ENCODE measurements at regions not wholly inside any gene's neighbourhood (a gene's known extent, or its start where the extent isn't known, plus 50 kb on each side); places are given as distances from the start of the nearest gene placed in this dataset.
"Not testable (repeated sequence)": the region's sequence is repeated elsewhere in the genome, so short reads cannot be mapped to it uniquely, and the experiment has no call there.

DNA sequence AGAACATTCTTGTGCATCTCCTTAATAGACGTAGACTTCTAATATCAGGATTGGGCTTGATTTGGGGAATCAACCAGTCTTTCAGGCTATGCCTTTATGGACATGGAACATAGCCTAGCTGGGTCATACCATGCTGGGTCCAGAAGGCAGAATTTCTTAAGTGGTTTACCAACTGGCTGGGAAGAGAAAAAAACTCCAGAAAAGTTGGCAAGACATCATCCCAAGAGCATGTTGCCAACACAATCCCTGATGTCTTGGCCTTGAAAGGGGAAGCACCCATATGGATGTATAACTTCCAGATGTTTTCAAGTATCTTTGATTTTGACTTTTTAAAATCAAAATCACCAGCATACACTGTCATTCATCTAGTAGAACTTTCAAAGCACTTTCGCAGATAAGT, 138.0 kb upstream of the FGF13 start:
- DNase-seq (ENCODE audit: low spot score) = no peak
- TF ChIP-seq, protein P1, sequence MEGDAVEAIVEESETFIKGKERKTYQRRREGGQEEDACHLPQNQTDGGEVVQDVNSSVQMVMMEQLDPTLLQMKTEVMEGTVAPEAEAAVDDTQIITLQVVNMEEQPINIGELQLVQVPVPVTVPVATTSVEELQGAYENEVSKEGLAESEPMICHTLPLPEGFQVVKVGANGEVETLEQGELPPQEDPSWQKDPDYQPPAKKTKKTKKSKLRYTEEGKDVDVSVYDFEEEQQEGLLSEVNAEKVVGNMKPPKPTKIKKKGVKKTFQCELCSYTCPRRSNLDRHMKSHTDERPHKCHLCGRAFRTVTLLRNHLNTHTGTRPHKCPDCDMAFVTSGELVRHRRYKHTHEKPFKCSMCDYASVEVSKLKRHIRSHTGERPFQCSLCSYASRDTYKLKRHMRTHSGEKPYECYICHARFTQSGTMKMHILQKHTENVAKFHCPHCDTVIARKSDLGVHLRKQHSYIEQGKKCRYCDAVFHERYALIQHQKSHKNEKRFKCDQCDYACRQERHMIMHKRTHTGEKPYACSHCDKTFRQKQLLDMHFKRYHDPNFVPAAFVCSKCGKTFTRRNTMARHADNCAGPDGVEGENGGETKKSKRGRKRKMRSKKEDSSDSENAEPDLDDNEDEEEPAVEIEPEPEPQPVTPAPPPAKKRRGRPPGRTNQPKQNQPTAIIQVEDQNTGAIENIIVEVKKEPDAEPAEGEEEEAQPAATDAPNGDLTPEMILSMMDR (IDR thresholded peaks at IDR 0.05; ENCODE audit: extremely low read depth, insufficient read depth, missing control alignments) = no peak
- in situ Hi-C loops (cut with MboI; ENCODE audit: low pct_unique_long_range_greater_than_20kb, low sequenced_read_pairs, unreplicated experiment) = no loop called here

DNA sequence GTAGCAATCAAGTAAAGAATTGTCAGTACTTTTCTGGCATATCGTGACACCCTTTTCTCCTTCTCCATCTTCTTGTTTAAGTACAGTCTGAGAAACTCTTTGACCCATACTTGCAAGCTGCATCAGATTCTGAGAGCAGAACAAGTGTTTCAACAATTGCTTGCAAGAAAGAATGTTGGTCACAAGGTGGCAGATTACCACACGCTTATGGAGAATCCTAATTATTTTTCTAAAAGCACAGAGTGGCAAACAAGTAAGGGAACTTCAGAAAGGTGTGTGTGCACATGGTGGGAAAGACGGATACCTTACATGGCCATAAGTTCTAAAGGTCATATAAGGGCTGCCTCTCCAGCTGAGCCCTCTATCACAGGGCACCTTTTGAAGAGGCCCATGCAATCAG, 136.4 kb upstream of the FGF13 start:
- DNase-seq (ENCODE audit: low spot score) = no peak
- in situ Hi-C loops (cut with MboI; ENCODE audit: low pct_unique_long_range_greater_than_20kb, low sequenced_read_pairs, unreplicated experiment) = no loop called here
- TF ChIP-seq, protein P1 (IDR thresholded peaks at IDR 0.05; ENCODE audit: extremely low read depth, insufficient read depth, missing control alignments) = no peak

DNA sequence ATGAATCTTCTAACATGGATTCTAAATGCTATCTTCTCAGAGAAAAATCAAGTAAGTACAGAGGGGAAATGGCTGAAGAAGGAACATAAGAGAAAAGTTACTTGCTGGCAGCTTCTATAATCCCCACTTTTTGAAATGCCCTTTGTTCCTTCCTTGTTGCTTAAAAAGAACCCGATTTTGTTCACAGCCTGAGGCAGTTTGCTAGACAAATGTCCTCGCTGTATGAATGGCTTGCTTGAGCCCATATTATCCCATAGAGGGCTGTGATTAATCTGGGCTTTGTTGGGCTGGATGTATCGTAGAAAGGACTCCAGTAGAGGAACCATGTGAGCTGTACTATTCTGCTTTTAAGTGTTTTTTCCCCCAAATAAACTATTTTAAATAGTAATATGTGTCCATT, 134.3 kb upstream of the FGF13 start:
- in situ Hi-C loops (cut with MboI; ENCODE audit: low pct_unique_long_range_greater_than_20kb, low sequenced_read_pairs, unreplicated experiment) = no loop called here
- TF ChIP-seq, protein P1 (IDR thresholded peaks at IDR 0.05; ENCODE audit: extremely low read depth, insufficient read depth, missing control alignments) = no peak

DNA sequence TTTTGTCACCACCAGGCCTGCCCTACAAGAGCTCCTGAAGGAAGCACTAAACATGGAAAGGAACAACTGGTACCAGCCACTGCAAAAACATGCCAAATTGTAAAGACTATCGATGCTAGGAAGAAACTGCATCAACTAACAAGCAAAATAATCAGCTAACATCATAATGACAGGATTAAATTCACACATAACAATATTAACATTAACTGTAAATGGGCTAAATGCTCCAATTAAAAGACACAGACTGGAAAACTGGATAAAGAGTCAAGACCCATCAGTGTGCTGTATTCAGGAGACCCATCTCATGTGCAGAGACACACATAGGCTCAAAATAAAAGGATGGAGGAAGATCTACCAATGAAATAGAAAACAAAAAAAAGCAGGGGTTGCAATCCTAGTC, 95.9 kb upstream of the FGF13 start:
- DNase-seq (ENCODE audit: low spot score); in situ Hi-C loops (cut with MboI; ENCODE audit: low pct_unique_long_range_greater_than_20kb, low sequenced_read_pairs, unreplicated experiment): not testable (repeated sequence)

More for the DNA sequence above, 134.3 kb upstream of the FGF13 start:
- DNase-seq (ENCODE audit: low spot score) = no peak

DNA sequence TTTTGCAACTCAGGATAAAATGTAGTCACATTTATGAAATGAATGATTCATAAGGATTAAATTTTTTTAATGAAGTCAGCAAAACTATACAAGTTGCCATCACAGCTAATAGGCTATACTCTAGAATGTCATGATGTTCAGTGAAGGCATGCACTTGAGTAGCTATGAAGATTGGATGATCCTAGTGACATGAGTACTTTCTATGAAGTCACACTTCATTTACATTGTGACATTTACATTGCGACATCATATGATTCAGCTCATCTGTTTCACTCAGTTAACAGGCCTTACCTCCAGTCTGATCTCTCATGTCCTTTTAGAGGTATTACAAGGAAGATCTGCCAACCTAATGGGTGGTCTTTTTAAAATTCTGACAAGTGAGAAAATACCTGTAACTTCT, 82.7 kb upstream of the FGF13 start:
- in situ Hi-C loops (cut with MboI; ENCODE audit: low pct_unique_long_range_greater_than_20kb, low sequenced_read_pairs, unreplicated experiment) = no loop called here
- DNase-seq (ENCODE audit: low spot score) = no peak
- TF ChIP-seq, protein P1 (IDR thresholded peaks at IDR 0.05; ENCODE audit: extremely low read depth, insufficient read depth, missing control alignments) = no peak

DNA sequence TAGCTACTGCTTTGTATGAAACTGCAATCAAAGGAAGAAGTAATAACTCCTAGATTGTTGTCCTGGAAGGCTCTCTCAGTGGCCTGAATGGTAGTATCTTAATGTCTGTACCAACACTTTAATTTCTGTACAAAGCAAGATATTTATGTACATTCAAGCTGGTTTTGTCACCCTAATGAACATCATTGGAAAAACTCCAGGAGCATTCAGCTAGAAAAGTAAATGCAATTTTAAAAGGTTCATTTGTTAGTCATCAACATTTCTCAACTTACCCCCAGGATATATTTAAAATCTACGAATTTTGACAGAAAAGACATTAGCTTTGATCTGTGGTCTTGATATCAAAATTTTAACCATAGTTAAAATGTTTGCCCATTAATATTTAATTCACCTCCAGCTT, 80.0 kb upstream of the FGF13 start:
- no peak for DNase-seq (ENCODE audit: low spot score)
- TF ChIP-seq, protein P1 (IDR thresholded peaks at IDR 0.05; ENCODE audit: extremely low read depth, insufficient read depth, missing control alignments) = no peak

DNA sequence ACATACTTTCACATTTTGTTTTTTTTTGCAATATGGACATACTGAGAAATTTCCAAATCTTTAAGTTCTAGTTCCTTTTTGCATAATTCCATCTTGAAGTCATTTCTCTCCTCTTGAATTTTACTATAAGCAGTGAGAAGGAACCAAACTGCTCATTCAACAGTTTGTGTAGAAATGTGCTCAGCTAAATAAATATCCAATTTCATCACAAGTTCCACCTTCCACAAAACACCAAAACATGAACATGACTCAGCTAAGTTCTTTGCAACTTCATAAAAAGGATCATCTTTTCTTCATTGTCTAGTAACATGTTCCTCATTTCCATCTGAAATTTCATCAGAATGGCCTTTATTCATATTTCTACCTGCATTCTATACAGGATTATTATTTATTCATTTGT, 77.3 kb upstream of the FGF13 start:
- no peak for DNase-seq (ENCODE audit: low spot score)
- in situ Hi-C loops (cut with MboI; ENCODE audit: low pct_unique_long_range_greater_than_20kb, low sequenced_read_pairs, unreplicated experiment) = no loop called here
- TF ChIP-seq, protein P1 (IDR thresholded peaks at IDR 0.05; ENCODE audit: extremely low read depth, insufficient read depth, missing control alignments) = no peak

More for the DNA sequence above, 80.0 kb upstream of the FGF13 start:
- in situ Hi-C loops (cut with MboI; ENCODE audit: low pct_unique_long_range_greater_than_20kb, low sequenced_read_pairs, unreplicated experiment) = no loop called here

DNA sequence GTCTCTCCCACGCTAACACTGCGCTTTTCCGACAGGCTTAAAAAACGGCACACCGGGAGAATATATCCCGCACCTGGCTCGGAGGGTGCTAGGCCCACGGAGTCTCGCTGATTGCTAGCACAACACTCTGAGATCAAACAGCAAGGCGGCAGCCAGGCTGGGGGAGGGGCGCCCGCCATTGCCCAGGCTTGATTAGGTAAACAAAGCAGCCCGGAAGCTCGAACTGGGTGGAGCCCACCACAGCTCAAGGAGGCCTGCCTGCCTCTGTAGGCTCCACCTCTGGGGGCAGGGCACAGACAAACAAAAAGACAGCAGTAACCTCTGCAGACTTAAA, 67.0 kb upstream of the FGF13 start:
- not testable (repeated sequence) for DNase-seq (ENCODE audit: low spot score)

DNA sequence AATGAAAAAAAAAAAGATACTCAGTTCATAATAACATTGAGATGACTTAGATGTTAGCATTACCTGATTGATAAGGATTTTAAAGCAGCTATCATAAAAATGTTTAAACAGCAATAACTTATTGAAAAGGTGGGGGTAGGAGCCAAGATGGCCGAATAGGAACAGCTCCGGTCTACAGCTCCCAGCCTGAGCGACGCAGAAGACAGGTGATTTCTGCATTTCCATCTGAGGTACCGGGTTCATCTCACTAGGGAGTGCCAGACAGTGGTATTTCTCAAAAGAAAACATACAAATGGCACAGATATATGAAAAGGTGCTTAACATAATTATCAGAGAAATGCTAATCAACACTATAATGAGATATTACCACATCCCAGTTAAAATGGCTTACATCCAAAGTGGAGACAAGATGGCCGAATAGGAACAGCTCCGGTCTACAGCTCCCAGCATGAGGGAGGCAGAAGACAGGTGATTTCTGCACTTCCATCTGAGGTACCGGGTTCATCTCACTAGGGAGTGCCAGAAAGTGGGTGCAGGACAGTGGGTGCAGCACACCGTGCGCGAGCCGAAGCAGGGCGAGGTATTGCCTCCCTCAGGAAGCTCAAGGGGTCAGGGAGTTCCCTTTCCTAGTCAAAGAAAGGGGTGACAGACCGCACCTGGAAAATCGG, 66.5 kb upstream of the FGF13 start:
- in situ Hi-C loops (cut with MboI; ENCODE audit: low pct_unique_long_range_greater_than_20kb, low sequenced_read_pairs, unreplicated experiment); DNase-seq (ENCODE audit: low spot score): not testable (repeated sequence)

More for the DNA sequence above, 67.0 kb upstream of the FGF13 start:
- in situ Hi-C loops (cut with MboI; ENCODE audit: low pct_unique_long_range_greater_than_20kb, low sequenced_read_pairs, unreplicated experiment) = not testable (repeated sequence)
